Gastrocnemius medialis (tissue), 4 donors: ENCODE measurements at regions not wholly inside any gene's neighbourhood (a gene's known extent, or its start where the extent isn't known, plus 50 kb on each side); places are given as distances from the start of the nearest gene placed in this dataset.

Source experiments
- POLR2A ChIP-seq, 2 donors: fragments of 450-650 bp; IDR thresholded peaks; one replicate each; pipeline ENCODE4 v1.6.1; 2017; ENCODE audit warnings: antibody characterized with exemption in 2 of 2, mild to moderate bottlenecking in 2 of 2, moderate library complexity in 2 of 2
- TF ChIP-seq, protein P1 (sequence below), 5 experiments: fragments of 450-650 bp in 3 of 5; fragments of 200-600 bp in 2 of 5; sonication (generic) in 2 of 5; IDR thresholded peaks in 4 of 5; conservative IDR thresholded peaks in 1 of 5; 1 replicate in 4 of 5; 2 replicates in 1 of 5; pipeline ENCODE4 v1.5.1; 2016 to 2019; ENCODE audit warnings: antibody characterized with exemption in 5 of 5, mild to moderate bottlenecking in 3 of 5, moderate library complexity in 3 of 5

- no peak for TF ChIP-seq POLR2A (IDR thresholded peaks at IDR 0.05)
- TF ChIP-seq, protein P1, sequence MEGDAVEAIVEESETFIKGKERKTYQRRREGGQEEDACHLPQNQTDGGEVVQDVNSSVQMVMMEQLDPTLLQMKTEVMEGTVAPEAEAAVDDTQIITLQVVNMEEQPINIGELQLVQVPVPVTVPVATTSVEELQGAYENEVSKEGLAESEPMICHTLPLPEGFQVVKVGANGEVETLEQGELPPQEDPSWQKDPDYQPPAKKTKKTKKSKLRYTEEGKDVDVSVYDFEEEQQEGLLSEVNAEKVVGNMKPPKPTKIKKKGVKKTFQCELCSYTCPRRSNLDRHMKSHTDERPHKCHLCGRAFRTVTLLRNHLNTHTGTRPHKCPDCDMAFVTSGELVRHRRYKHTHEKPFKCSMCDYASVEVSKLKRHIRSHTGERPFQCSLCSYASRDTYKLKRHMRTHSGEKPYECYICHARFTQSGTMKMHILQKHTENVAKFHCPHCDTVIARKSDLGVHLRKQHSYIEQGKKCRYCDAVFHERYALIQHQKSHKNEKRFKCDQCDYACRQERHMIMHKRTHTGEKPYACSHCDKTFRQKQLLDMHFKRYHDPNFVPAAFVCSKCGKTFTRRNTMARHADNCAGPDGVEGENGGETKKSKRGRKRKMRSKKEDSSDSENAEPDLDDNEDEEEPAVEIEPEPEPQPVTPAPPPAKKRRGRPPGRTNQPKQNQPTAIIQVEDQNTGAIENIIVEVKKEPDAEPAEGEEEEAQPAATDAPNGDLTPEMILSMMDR (IDR thresholded peaks at IDR 0.05 in 4 of 5, conservative IDR thresholded peaks at IDR 0.05 in 1 of 5), result no peak
These were observed 61.7 kb downstream of the KPNA2 start for GRCh38 chr17:68097161-68097805.
